ENCODE measurements at regions not wholly inside any gene's neighbourhood (a gene's known extent, or its start where the extent isn't known, plus 50 kb on each side); places are given as distances from the start of the nearest gene placed in this dataset.

DNA sequence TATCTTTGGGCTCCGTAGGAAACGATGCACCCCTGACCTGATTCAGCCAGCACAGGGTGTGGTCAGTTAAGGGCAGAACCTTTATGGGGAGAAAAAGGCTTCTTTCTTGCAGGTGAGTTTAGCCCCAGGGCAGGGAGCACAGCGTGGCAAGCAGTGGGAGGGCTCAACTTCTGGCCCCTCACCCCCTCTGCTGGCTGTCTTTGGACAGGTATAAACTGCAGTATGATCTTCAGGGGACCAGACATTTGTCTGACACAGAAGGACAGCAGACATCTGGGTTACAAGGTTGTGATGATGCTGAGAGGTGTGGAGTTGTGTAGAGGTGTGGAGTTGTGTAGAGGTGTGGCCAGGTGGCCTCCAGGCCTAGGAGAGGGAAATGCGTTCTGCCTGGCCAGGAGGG is 324.0 kb upstream of the PLET1 start:
- Mint-ChIP-seq H3K27ac (no peak overlapping the region), H3K9me3 (no peaks in the 10 kb centered on the region), H3K36me3 (no peaks in the 10 kb centered on the region), H3K27me3 (peaks cover 17 to 23% (median 19%) of the 10 kb centered on the region in 3 donors), H3K4me3 (no peak overlapping the region), H3K4me1 (peaks cover 0 to 3% (median 0%) of the 10 kb centered on the region in 3 donors)
- no peak for DNase-seq
- no peak for ATAC-seq (ENCODE audit: low read depth in 2 of 2)

DNA sequence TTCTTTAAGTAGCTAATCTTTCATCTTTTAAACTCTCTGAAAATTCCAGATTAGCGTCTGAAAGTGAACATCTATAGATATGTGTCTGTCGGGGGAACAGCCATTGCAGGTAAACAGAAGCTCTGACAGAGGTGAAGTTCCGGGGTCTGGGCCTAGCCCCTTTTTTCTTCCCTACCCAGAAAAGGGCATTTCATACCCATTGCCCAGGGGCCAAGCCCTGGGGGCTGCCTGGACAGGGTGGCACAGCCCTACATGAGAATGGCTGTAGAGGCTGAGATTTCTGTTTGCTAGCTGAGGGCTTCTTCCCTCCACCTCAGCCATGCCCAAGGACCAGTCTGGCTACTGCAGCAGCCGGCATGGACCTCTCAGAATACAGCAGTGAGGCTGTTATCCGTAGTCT is 327.0 kb upstream of the PLET1 start:
- H3K36me3 Mint-ChIP-seq, result no peaks in the 10 kb centered on the region
- no peak for DNase-seq

DNA sequence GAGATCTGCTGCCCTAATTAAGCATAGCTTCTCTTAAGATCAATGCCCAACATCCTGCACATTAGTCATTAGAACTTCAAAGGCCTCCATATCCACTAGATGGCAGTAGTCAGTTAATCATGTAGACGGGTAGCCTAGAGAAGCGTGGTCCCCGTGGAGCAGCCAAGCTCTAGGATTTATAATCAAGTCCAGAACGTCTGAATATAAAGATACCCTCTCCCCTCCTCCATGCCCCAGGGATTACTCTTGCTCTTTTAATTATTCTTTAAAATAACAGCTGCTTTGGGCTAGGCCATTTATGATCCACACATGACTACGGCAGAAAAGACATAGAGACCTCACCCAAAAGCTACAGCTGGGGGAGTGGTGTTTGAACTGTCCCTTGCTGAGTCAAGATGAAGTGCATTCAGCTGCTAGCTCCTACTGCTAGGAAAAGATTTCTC is 327.6 kb upstream of the PLET1 start:
- Mint-ChIP-seq H3K4me3 (no peak overlapping the region), H3K27me3 (peaks cover 20 to 26% (median 23%) of the 10 kb centered on the region in 3 donors), H3K9me3 (peaks cover 0 to 3% (median 0%) of the 10 kb centered on the region in 7 donors), H3K4me1 (peaks cover 0 to 3% (median 0%) of the 10 kb centered on the region in 3 donors), H3K36me3 (no peaks in the 10 kb centered on the region), H3K27ac (no peak overlapping the region)
- peak; percentile 37 to 60 for ATAC-seq (ENCODE audit: low read depth in 2 of 2)
- DNase-seq, result peak; percentile 15

More for the DNA sequence above, 327.0 kb upstream of the PLET1 start:
- Mint-ChIP-seq H3K9me3 (peaks cover 0 to under 1% (median 0%) of the 10 kb centered on the region in 7 donors), H3K4me3 (no peak overlapping the region), H3K27ac (no peak overlapping the region), H3K4me1 (peaks cover 0 to 3% (median 0%) of the 10 kb centered on the region in 3 donors), H3K27me3 (peaks cover 20 to 26% (median 23%) of the 10 kb centered on the region in 3 donors)
- no peak for ATAC-seq (ENCODE audit: low read depth in 2 of 2)

DNA sequence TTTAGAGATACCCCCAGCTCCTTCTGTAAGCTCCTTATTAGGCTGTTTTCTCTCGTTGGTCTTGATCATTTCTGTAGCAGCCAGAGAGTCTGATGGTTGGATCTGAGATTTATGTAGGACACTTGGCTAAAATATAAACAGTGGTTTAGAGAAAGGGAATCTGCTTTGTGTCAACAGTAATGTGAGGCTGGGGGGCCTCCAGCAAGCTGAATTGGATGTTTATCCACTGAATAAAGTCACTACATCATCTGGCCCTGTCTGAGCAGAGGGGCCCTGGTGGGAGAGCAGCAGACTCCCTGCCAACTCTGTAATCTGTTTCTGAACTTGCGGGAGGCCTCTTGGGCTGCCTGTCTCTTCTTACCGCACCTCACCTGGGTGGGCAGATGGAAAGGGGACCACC is 328.5 kb upstream of the PLET1 start:
- Mint-ChIP-seq H3K9me3 (peaks cover 0 to 3% (median 0%) of the 10 kb centered on the region in 7 donors), H3K27ac (no peak overlapping the region), H3K36me3 (no peaks in the 10 kb centered on the region), H3K4me1 (peaks cover 0 to 3% (median 0%) of the 10 kb centered on the region in 3 donors), H3K4me3 (no peak overlapping the region), H3K27me3 (peaks cover 20 to 23% (median 21%) of the 10 kb centered on the region in 3 donors)
- ATAC-seq (ENCODE audit: low read depth in 2 of 2) (no peak), DNase-seq (no peak)

DNA sequence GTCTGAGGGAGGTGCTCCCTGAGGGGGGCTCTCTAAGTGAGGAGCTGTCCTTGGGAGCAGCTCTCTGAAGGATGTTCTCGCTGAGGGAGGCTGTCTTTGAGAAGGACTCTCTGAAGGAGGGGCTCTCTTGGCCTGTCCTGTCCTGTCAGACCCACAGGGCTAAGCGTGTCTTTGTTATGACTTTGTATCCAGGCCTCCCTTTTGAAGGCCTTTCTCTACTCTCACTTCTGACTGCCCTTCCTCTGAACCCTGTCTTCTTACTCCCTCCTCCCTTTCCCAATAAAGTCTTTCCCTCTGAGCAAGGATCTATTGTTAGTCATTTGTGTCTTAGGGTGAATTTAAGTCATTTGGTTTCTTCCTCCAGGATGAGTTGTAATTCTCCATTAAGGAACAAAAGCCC is 330.1 kb upstream of the PLET1 start:
- Mint-ChIP-seq H3K36me3 (no peaks in the 10 kb centered on the region), H3K4me1 (peaks cover 0 to 3% (median 0%) of the 10 kb centered on the region in 3 donors), H3K27ac (no peak overlapping the region), H3K9me3 (peaks cover 0 to 6% (median 3%) of the 10 kb centered on the region in 7 donors), H3K4me3 (no peak overlapping the region), H3K27me3 (peaks cover 8 to 15% (median 13%) of the 10 kb centered on the region in 3 donors)
- ATAC-seq (ENCODE audit: low read depth in 2 of 2) (no peak), DNase-seq (no peak)

DNA sequence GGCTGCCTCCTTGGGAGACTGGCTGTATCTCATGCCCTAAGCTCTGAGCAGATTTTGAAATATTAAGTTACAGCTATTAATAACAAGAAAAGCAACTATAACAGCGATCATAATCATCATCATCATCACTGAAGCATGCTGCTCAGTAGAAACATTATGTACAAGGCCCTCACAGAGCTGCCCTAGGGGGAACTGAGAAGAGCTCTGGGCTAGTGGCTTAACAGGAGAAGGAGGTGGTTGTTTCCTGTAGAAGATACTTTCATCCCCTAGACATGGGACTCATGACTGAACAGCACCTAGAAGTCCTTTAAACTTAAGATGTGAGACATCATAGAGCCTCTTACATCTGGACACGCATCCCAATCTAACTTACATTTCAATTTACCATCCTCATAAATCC is 332.8 kb upstream of the PLET1 start:
- peaks cover 9 to 28% (median 20%) of the 10 kb centered on the region in 3 donors for H3K27me3 Mint-ChIP-seq
- no peaks in the 10 kb centered on the region for H3K36me3 Mint-ChIP-seq
- H3K27ac Mint-ChIP-seq, result no peak overlapping the region
- H3K4me3 Mint-ChIP-seq, result no peak overlapping the region
- ATAC-seq (ENCODE audit: low read depth in 2 of 2) (no peak), DNase-seq (no peak)
- H3K4me1 Mint-ChIP-seq, result no peaks in the 10 kb centered on the region
- peaks cover 0 to 6% (median 3%) of the 10 kb centered on the region in 7 donors for H3K9me3 Mint-ChIP-seq

DNA sequence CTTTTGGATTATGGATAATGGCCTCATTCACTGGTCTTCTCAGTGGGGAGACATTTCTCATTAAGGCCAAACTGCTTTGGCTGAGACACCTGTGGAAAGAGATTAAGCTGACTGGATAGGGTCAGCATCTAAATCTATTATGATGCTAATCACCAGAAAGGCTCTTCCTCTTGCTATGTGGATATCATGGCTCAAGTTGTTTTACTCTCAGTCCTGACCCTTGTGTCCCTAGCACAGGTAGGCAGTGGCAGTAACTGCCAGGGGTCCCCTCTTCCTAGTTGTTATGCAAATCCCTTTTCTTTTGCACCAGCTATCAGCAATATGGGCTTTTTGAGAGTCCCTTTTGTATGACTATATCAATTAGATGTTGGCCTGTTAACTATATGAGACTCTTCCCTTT is 335.7 kb upstream of the PLET1 start:
- no peak for ATAC-seq (ENCODE audit: low read depth in 2 of 2)
- no peak for DNase-seq
- Mint-ChIP-seq H3K27ac (no peak overlapping the region), H3K4me1 (no peaks in the 10 kb centered on the region), H3K36me3 (no peaks in the 10 kb centered on the region), H3K9me3 (peaks cover 0 to 7% (median 3%) of the 10 kb centered on the region in 7 donors), H3K4me3 (no peak overlapping the region), H3K27me3 (peaks cover 9 to 18% (median 15%) of the 10 kb centered on the region in 3 donors)

DNA sequence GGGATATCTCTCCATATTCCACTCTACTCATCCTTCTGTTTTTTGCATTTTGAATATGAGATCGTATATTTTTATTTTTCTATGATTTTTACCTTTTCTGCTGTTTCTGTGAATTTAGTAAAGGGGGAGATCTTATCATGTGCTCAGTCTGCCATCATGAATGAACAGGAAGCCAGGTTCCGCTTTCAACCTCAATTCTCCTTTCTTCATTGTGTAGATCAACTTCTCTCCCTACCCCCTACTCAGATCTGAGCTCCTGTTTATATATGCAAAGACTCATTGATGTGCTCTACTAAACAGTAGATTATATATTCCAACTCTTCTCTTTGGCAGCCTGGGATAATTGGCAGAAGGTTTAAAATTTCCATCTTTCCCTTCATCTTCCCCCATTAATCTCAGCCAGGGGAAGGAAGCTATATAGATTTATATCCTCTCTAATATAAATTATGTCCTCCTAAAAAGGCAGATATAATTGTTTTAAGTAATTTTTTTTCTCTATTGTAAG is 336.7 kb upstream of the PLET1 start:
- Mint-ChIP-seq H3K4me1 (no peaks in the 10 kb centered on the region), H3K27me3 (peaks cover 9 to 18% (median 15%) of the 10 kb centered on the region in 3 donors), H3K9me3 (peaks cover 0 to 7% (median 3%) of the 10 kb centered on the region in 7 donors), H3K4me3 (no peak overlapping the region), H3K36me3 (no peaks in the 10 kb centered on the region), H3K27ac (no peak overlapping the region)
- ATAC-seq (ENCODE audit: low read depth in 2 of 2) (no peak), DNase-seq (no peak)

DNA sequence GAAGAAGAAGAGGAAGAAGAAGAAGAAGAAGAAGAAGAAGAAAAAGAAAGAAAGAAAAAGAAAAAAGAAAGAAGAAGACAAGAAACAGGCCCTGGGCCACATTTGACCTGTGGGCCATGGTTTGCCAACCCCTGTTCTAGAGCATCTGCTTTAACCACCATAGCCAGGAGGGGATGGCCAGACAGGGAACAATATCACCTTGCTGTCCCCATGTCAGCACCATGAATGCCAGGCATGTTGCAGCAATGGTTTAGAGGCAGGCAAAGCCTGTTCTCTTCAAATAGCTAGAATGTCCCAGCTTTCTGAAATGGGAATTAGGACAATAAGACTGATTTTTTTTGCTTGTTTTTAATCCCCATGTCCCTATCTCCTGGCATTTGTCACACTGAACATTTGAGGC is 338.6 kb upstream of the PLET1 start:
- Mint-ChIP-seq H3K9me3 (peaks cover 0 to 7% (median 3%) of the 10 kb centered on the region in 7 donors), H3K27ac (peak overlapping the region in 2 of 6 donors; percentile 14 to 59), H3K4me1 (no peaks in the 10 kb centered on the region), H3K36me3 (no peaks in the 10 kb centered on the region), H3K4me3 (no peak overlapping the region), H3K27me3 (peaks cover 11 to 20% (median 16%) of the 10 kb centered on the region in 3 donors)
- ATAC-seq (ENCODE audit: low read depth in 2 of 2) (no peak), DNase-seq (no peak)

DNA sequence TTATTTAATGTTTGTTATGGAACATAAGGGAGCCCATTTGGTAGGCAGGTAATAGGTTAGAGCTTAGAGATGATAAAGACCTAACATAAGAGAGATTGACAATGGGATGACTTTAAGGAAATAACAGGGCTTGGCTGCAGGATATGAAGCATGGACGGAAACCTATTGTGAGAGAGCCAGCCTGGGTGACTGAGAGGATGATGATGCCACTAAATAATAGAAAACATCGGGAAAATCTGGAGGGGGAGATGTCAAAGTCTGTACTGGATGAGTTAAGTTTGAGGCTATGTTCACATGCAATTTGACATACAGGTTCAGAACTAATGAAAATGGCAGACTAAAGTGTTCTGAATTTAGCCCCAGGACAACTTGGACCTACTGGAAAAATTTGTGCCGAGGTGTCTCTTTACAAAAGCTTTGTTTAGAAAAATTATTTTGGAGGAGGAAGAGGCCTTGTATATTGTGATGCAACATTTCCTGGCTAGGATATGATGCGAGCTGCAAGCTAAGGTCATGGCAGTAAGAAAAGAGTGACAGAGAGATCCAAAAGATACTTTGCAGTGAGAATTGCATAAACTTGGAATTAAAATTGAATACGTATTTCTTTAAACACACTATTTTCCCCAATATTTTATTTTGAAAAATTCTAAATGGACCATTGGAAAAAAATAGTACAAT is 339.3 kb upstream of the PLET1 start:
- no peak for DNase-seq
- no peak for ATAC-seq (ENCODE audit: low read depth in 2 of 2)
- H3K27ac Mint-ChIP-seq, result no peak overlapping the region
- no peaks in the 10 kb centered on the region for H3K4me1 Mint-ChIP-seq
- H3K27me3 Mint-ChIP-seq, result peaks cover 16 to 24% (median 24%) of the 10 kb centered on the region in 3 donors
- H3K4me3 Mint-ChIP-seq, result no peak overlapping the region
- peaks cover 0 to 4% (median under 1%) of the 10 kb centered on the region in 7 donors for H3K9me3 Mint-ChIP-seq
- no peaks in the 10 kb centered on the region for H3K36me3 Mint-ChIP-seq

DNA sequence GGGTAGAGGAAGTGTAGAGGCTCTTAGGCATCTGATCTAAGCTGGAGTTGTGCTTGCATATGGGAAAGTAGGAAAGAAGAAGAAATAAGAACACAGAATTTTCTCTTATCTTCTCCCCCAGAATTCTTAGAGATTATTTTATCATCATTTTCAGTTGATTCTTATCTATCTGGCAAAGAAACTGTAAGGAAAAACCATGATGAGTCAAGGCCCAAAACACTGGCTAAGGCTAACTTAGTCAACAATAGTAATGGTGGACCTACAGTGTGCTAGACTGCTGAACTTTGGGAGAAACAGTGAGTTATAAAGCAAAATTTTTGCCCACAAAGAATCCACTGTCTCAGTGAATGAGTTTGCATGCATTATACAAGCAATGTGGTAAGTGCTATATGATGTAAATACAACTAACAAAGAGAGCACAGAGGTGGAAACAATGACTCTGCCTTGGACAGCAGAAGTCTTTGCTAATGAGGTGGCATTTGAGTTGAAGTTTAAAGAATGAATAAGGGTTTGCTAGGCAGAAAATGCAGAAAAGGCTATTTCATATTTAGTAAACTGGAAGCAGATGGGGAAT is 344.5 kb upstream of the PLET1 start:
- DNase-seq, result no peak
- Mint-ChIP-seq H3K4me3 (no peak overlapping the region), H3K27me3 (peaks cover 22 to 44% (median 34%) of the 10 kb centered on the region in 3 donors), H3K36me3 (no peaks in the 10 kb centered on the region), H3K9me3 (no peaks in the 10 kb centered on the region), H3K27ac (no peak overlapping the region), H3K4me1 (no peaks in the 10 kb centered on the region)
- ATAC-seq (ENCODE audit: low read depth in 2 of 2), result no peak

DNA sequence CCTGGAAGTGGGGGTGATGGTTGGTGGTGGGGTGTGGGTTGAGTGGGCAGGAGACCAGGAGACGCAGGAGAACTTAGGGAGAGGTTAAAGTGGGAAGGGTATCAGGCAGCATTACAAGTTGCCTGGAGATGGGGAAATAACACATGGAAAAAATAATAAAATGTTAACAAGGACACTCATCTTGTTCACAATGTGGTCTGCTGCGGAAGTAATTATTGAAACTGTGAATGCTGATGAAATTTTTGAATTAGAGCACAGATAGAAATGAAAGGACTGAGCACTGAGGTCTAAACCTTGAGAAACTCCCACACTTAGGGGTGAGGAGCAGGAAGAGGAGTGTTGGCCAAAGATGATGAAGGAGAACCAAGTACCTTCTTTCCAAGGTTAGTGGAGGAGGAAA is 346.0 kb upstream of the PLET1 start:
- no peak for ATAC-seq (ENCODE audit: low read depth in 2 of 2)
- peaks cover 0 to 4% (median 0%) of the 10 kb centered on the region in 7 donors for H3K9me3 Mint-ChIP-seq
- no peak for DNase-seq
- H3K36me3 Mint-ChIP-seq, result no peaks in the 10 kb centered on the region
- no peak overlapping the region for H3K27ac Mint-ChIP-seq
- no peaks in the 10 kb centered on the region for H3K4me1 Mint-ChIP-seq
- no peak overlapping the region for H3K4me3 Mint-ChIP-seq
- peaks cover 22 to 50% (median 38%) of the 10 kb centered on the region in 3 donors for H3K27me3 Mint-ChIP-seq

DNA sequence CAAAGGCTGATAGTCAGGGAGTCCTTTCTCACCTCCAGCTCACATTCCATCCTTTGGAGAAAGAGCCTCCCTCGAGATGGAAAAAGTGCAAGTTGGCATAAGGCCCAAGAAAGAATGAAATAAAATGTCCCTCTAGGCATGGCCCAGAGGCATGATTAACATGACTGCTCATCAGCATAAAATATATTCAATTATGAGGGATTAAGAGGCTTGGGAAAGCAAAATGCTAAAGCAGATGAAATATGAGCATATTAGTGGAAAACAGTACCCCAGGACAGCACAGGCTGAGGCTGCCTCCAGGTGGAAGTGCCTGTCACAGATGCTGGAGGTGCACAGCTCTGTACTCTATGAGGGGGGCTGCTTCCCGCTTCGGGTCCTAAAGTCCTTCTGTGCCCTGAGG is 347.8 kb upstream of the PLET1 start:
- no peaks in the 10 kb centered on the region for H3K36me3 Mint-ChIP-seq
- H3K4me1 Mint-ChIP-seq, result no peaks in the 10 kb centered on the region
- H3K9me3 Mint-ChIP-seq, result peaks cover 0 to 4% (median 0%) of the 10 kb centered on the region in 7 donors
- H3K27ac Mint-ChIP-seq, result no peak overlapping the region
- H3K4me3 Mint-ChIP-seq, result no peak overlapping the region
- ATAC-seq (ENCODE audit: low read depth in 2 of 2), result no peak
- peaks cover 26 to 50% (median 41%) of the 10 kb centered on the region in 3 donors for H3K27me3 Mint-ChIP-seq
- no peak for DNase-seq

DNA sequence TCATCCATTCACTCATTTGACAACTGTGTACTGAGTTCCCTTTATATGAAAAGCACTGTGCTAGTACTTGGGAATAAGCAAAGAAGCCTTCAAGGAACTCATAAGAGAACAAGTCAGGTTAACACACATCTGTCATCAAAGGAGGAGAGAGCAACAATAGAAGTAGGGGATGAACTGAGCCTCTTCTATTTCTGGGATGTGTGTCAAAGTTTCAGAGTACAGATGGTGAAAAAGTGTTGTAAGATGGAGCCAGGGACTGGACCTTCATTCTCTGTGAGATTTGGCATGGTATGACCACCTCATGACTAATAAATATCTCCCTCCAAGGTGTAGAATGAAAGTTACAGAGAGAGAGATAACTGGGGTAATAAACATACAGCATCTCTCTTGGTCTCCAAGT is 349.8 kb upstream of the PLET1 start:
- Mint-ChIP-seq H3K4me3 (no peak overlapping the region), H3K27me3 (peaks cover 18 to 39% (median 29%) of the 10 kb centered on the region in 3 donors), H3K4me1 (no peaks in the 10 kb centered on the region), H3K36me3 (no peaks in the 10 kb centered on the region), H3K27ac (no peak overlapping the region), H3K9me3 (peaks cover 0 to 4% (median 0%) of the 10 kb centered on the region in 7 donors)
- ATAC-seq (ENCODE audit: low read depth in 2 of 2) (no peak), DNase-seq (no peak)

Measured in naive B cell (primary cell).